OCI-LY3 (cell line): ENCODE measurements at regions not wholly inside any gene's neighbourhood (a gene's known extent, or its start where the extent isn't known, plus 50 kb on each side); places are given as distances from the start of the nearest gene placed in this dataset.

Experiments used
- H2AFZ ChIP-seq: fragments of 200-600, 300-600 bp; shearing (Covaris generic); 2 replicates; pipeline ENCODE4 v1.6.0; 2014; ENCODE audit warnings: antibody characterized with exemption, low read depth, low read length
- H3K27ac ChIP-seq: fragments of 200-600, 300-600 bp; sonication (generic); 2 replicates; pipeline ENCODE4 v1.5.1; 2014; ENCODE audit warnings: mild to moderate bottlenecking, low read length, moderate library complexity, mixed read lengths
- H3K27me3 ChIP-seq: fragments of 200-600, 300-600 bp; sonication (generic); 2 replicates; pipeline ENCODE4 v1.6.1; 2014; ENCODE audit warnings: low read depth, low read length, mixed read lengths
- H3K36me3 ChIP-seq: fragments of 200-600, 300-600 bp; sonication (generic); replicated peaks from 2 replicates; pipeline ENCODE3; 2014; ENCODE audit warnings: low read depth, low read length, mixed read lengths
- H3K4me1 ChIP-seq: fragments of 300-600, 200-600 bp; sonication (generic); 2 replicates; pipeline ENCODE4 v1.6.1; 2014; ENCODE audit warnings: low read length, mixed read lengths
- H3K4me2 ChIP-seq: fragments of 200-600, 300-600 bp; sonication (generic); 2 replicates; pipeline ENCODE4 v1.6.1; 2014; ENCODE audit warnings: low read length, mixed read lengths
- H3K4me3 ChIP-seq: fragments of 300-600, 200-600 bp; sonication (generic); 2 replicates; pipeline ENCODE4 v1.5.1; 2014; ENCODE audit warnings: antibody characterized with exemption, mild to moderate bottlenecking, low read length, moderate library complexity
- H3K79me2 ChIP-seq: fragments of 300-600, 200-600 bp; shearing (Covaris generic); 2 replicates; pipeline ENCODE4 v1.6.1; 2014; ENCODE audit warnings: mild to moderate bottlenecking, low read length, mixed read lengths
- H3K9ac ChIP-seq: fragments of 300-600, 200-600 bp; shearing (Covaris generic); 2 replicates; pipeline ENCODE4 v1.6.0; 2014; ENCODE audit warnings: mild to moderate bottlenecking, low read length, moderate library complexity
- H3K9me3 ChIP-seq: fragments of 200-600, 300-600 bp; shearing (Covaris generic); 2 replicates; pipeline ENCODE4 v1.6.1; 2014; ENCODE audit warnings: low read length, mixed read lengths; ENCODE audit not compliant: insufficient read depth
- H4K20me1 ChIP-seq: fragments of 200-600, 300-600 bp; sonication (generic); 2 replicates; pipeline ENCODE4 v1.6.1; 2016; ENCODE audit warnings: low read length, mixed read lengths; ENCODE audit not compliant: insufficient read depth
- EZH2phosphoT487 ChIP-seq: fragments of 200-600 bp; shearing (Covaris generic); IDR thresholded peaks from 2 replicates; pipeline ENCODE4 v1.6.1; 2018; ENCODE audit warnings: antibody characterized with exemption, mixed run types, low read depth
- TF ChIP-seq, protein P1 (sequence below): fragments of 200-600, 300-600 bp; sonication (generic); IDR thresholded peaks from 2 replicates; pipeline ENCODE4 v1.5.1; 2014; ENCODE audit warnings: antibody characterized with exemption, low read length, low read depth

- H3K79me2 ChIP-seq = no peaks in the 10 kb centered on the region
- no peak overlapping the region for H2AFZ ChIP-seq
- no peaks in the 10 kb centered on the region for H4K20me1 ChIP-seq
- H3K36me3 ChIP-seq = no peaks in the 10 kb centered on the region
- H3K27me3 ChIP-seq = no peaks in the 10 kb centered on the region
- no peaks in the 10 kb centered on the region for H3K4me1 ChIP-seq
- H3K9ac ChIP-seq = no peak overlapping the region
- no peak overlapping the region for H3K4me2 ChIP-seq
- TF ChIP-seq, protein P1, sequence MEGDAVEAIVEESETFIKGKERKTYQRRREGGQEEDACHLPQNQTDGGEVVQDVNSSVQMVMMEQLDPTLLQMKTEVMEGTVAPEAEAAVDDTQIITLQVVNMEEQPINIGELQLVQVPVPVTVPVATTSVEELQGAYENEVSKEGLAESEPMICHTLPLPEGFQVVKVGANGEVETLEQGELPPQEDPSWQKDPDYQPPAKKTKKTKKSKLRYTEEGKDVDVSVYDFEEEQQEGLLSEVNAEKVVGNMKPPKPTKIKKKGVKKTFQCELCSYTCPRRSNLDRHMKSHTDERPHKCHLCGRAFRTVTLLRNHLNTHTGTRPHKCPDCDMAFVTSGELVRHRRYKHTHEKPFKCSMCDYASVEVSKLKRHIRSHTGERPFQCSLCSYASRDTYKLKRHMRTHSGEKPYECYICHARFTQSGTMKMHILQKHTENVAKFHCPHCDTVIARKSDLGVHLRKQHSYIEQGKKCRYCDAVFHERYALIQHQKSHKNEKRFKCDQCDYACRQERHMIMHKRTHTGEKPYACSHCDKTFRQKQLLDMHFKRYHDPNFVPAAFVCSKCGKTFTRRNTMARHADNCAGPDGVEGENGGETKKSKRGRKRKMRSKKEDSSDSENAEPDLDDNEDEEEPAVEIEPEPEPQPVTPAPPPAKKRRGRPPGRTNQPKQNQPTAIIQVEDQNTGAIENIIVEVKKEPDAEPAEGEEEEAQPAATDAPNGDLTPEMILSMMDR = no peak
- TF ChIP-seq EZH2phosphoT487 = no peak
- no peak overlapping the region for H3K4me3 ChIP-seq
- H3K9me3 ChIP-seq = no peaks in the 10 kb centered on the region
- no peak overlapping the region for H3K27ac ChIP-seq
These were observed 74.7 kb downstream of the COPS8 start for GRCh38 chr2:237160271-237160919.

DNA sequence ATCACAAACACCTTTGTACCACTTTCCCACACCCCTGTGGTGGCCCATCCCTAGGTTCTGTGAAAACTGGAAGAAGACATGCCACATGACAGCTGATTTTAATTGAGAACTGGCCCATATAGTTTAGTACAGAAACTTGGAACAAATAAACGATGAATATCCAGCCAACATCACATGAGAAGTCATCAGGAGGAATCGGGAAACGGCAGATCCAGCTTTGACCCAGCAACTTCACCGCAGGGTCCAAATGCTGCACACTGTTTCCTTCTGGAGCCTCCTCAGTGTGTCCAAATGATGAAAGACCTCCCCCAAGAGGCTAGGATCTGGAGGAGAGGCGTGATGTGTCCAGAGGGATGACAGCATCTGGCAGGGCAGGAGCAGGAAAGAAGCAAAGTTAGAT lies 75.5 kb downstream of the COPS8 start:
- Histone ChIP-seq H3K9me3 (no peaks in the 10 kb centered on the region), H3K27me3 (no peaks in the 10 kb centered on the region), H3K27ac (no peak overlapping the region), H3K9ac (no peak overlapping the region), H4K20me1 (no peaks in the 10 kb centered on the region), H3K36me3 (no peaks in the 10 kb centered on the region), H3K4me3 (no peak overlapping the region), H2AFZ (no peak overlapping the region), H3K4me1 (no peaks in the 10 kb centered on the region), H3K79me2 (no peaks in the 10 kb centered on the region), H3K4me2 (no peak overlapping the region)
- TF ChIP-seq, protein P1 = no peak
- TF ChIP-seq EZH2phosphoT487 = no peak

GRCh38 chr2:237162959-237163358 lies 77.3 kb downstream of the COPS8 start:
- H3K9ac ChIP-seq = no peak overlapping the region
- no peaks in the 10 kb centered on the region for H3K4me1 ChIP-seq
- H3K27me3 ChIP-seq = peaks cover 5% of the 10 kb centered on the region; the same call in 1 of the 2 replicates
- no peak overlapping the region for H3K27ac ChIP-seq
- H3K4me3 ChIP-seq = no peak overlapping the region
- H3K36me3 ChIP-seq = no peaks in the 10 kb centered on the region
- H3K79me2 ChIP-seq = no peaks in the 10 kb centered on the region
- H4K20me1 ChIP-seq = no peaks in the 10 kb centered on the region
- no peak overlapping the region for H2AFZ ChIP-seq
- no peaks in the 10 kb centered on the region for H3K9me3 ChIP-seq
- no peak for TF ChIP-seq EZH2phosphoT487
- TF ChIP-seq, protein P1 = no peak
- H3K4me2 ChIP-seq = no peak overlapping the region

- Histone ChIP-seq H3K36me3 (no peaks in the 10 kb centered on the region), H3K27me3 (peaks cover 5% of the 10 kb centered on the region; the same call in 1 of the 2 replicates), H3K79me2 (no peaks in the 10 kb centered on the region), H2AFZ (no peak overlapping the region), H3K4me2 (no peak overlapping the region), H3K9ac (no peak overlapping the region), H3K27ac (no peak overlapping the region), H3K4me3 (no peak overlapping the region), H3K4me1 (no peaks in the 10 kb centered on the region), H3K9me3 (no peaks in the 10 kb centered on the region), H4K20me1 (no peaks in the 10 kb centered on the region)
- TF ChIP-seq EZH2phosphoT487 = no peak
- TF ChIP-seq, protein P1 = no peak
These were observed 78.9 kb downstream of the COPS8 start for GRCh38 chr2:237164474-237165042.
